SK-N-MC (cell line): ENCODE measurements at regions not wholly inside any gene's neighbourhood (a gene's known extent, or its start where the extent isn't known, plus 50 kb on each side); places are given as distances from the start of the nearest gene placed in this dataset.
"Not testable (repeated sequence)": the region's sequence is repeated elsewhere in the genome, so short reads cannot be mapped to it uniquely, and the experiment has no call there.

ENCODE experiments used
- EZH2 ChIP-seq: fragments of 200-600 bp; sonication (generic); IDR thresholded peaks from one replicate; pipeline ENCODE4 v1.6.1; 2017; ENCODE audit warnings: antibody characterized with exemption
- POLR2AphosphoS5 ChIP-seq: IDR thresholded peaks from 2 replicates; pipeline ENCODE4 v1.6.1; 2012; ENCODE audit warnings: mild to moderate bottlenecking, low read depth, low read length, borderline replicate concordance

GRCh38 chr1:145541685-145542084 is 66.1 kb upstream of the GPR89A start:
- TF ChIP-seq EZH2, POLR2AphosphoS5: not testable (repeated sequence)
